Activated CD4-positive, alpha-beta T cell treated with anti-CD3 and anti-CD28 coated beads, Interleukin-2, amount 50 U/mL, for 4 hours (primary cell): ENCODE measurements at regions not wholly inside any gene's neighbourhood (a gene's known extent, or its start where the extent isn't known, plus 50 kb on each side); places are given as distances from the start of the nearest gene placed in this dataset.

Source experiments
- DNase-seq, 2 experiments: peaks; one replicate each; pipeline ENCODE4 v3.0.0-alpha.2; 2020

- no peak for DNase-seq
These were observed 54.2 kb downstream of the TMEM100 start for GRCh38 chr17:55668312-55668920.

- no peak for DNase-seq
These were observed 55.9 kb downstream of the TMEM100 start for GRCh38 chr17:55666806-55667205.

GRCh38 chr17:55664287-55664686, 58.4 kb downstream of the TMEM100 start:
- DNase-seq, result no peak

- no peak for DNase-seq
These were observed 59.3 kb downstream of the TMEM100 start for GRCh38 chr17:55663400-55663799.

- no peak for DNase-seq
These were observed 60.5 kb downstream of the TMEM100 start for GRCh38 chr17:55661963-55662834.

- DNase-seq, result no peak
These were observed 61.4 kb downstream of the TMEM100 start for GRCh38 chr17:55661256-55661758.

- DNase-seq, result no peak
These were observed 62.3 kb downstream of the TMEM100 start for GRCh38 chr17:55660178-55660886.

GRCh38 chr17:55659661-55660060, 63.0 kb downstream of the TMEM100 start:
- DNase-seq, result no peak

GRCh38 chr17:55655777-55656176, 66.9 kb downstream of the TMEM100 start:
- DNase-seq, result no peak

GRCh38 chr17:55654821-55655220, 67.8 kb downstream of the TMEM100 start:
- DNase-seq, result no peak

- no peak for DNase-seq
These were observed 68.6 kb downstream of the TMEM100 start for GRCh38 chr17:55654022-55654421.

- DNase-seq, result no peak
These were observed 69.8 kb downstream of the TMEM100 start for GRCh38 chr17:55652825-55653224.

GRCh38 chr17:55652114-55652823, 70.4 kb downstream of the TMEM100 start:
- DNase-seq, result no peak

GRCh38 chr17:55649957-55650597, 72.6 kb downstream of the TMEM100 start:
- no peak for DNase-seq

- no peak for DNase-seq
These were observed 74.6 kb downstream of the TMEM100 start for GRCh38 chr17:55648086-55648485.

- DNase-seq, result no peak
These were observed 77.3 kb downstream of the TMEM100 start for GRCh38 chr17:55645361-55645760.

GRCh38 chr17:55644346-55644745, 78.3 kb downstream of the TMEM100 start:
- DNase-seq, result no peak

- no peak for DNase-seq
These were observed 79.9 kb downstream of the TMEM100 start for GRCh38 chr17:55642741-55643140.

GRCh38 chr17:55641676-55642081, 81.0 kb downstream of the TMEM100 start:
- peak in 1 of 2 experiments; percentile 6 for DNase-seq

GRCh38 chr17:55639096-55639495, 83.6 kb downstream of the TMEM100 start:
- DNase-seq, result no peak

GRCh38 chr17:55635253-55635914, 87.3 kb downstream of the TMEM100 start:
- DNase-seq, result no peak

- DNase-seq, result no peak
These were observed 88.0 kb downstream of the TMEM100 start for GRCh38 chr17:55634702-55635101.
